HUES64 (cell line): ENCODE measurements at regions not wholly inside any gene's neighbourhood (a gene's known extent, or its start where the extent isn't known, plus 50 kb on each side); places are given as distances from the start of the nearest gene placed in this dataset.
"Not testable (repeated sequence)": the region's sequence is repeated elsewhere in the genome, so short reads cannot be mapped to it uniquely, and the experiment has no call there.

ENCODE experiments used
- H3K27ac ChIP-seq: 2 replicates; pipeline ENCODE4 v1.7.0; 2013; ENCODE audit warnings: low read depth, low read length, inconsistent platforms
- H3K27me3 ChIP-seq: 2 replicates; pipeline ENCODE4 v1.6.1; 2013; ENCODE audit warnings: mild to moderate bottlenecking, low read length; ENCODE audit not compliant: insufficient read depth
- H3K36me3 ChIP-seq: 2 replicates; pipeline ENCODE4 v1.6.1; 2013; ENCODE audit warnings: mild to moderate bottlenecking, low read length; ENCODE audit not compliant: insufficient read depth
- H3K4me1 ChIP-seq: 2 replicates; pipeline ENCODE4 v1.6.1; 2013; ENCODE audit warnings: mild to moderate bottlenecking, low read length, moderate library complexity; ENCODE audit not compliant: insufficient read depth
- H3K4me3 ChIP-seq: 2 replicates; pipeline ENCODE4 v1.5.1; 2013; ENCODE audit warnings: mild to moderate bottlenecking, low read length, moderate library complexity
- H3K9ac ChIP-seq: 2 replicates; pipeline ENCODE4 v1.6.1; 2013; ENCODE audit warnings: mild to moderate bottlenecking, low read depth, low read length
- H3K9me3 ChIP-seq: 2 replicates; pipeline ENCODE4 v1.6.1; 2013; ENCODE audit warnings: low read depth, low read length; ENCODE audit not compliant: insufficient read depth
- WGBS: fragments of 150-250, 120-280 bp; methylation state at CpG from one replicate; pipeline ENCODE4 v1.1.7; 2013; ENCODE audit warnings: missing lambda C conversion rate; 5-methylcytosine and 5-hydroxymethylcytosine counted together

DNA sequence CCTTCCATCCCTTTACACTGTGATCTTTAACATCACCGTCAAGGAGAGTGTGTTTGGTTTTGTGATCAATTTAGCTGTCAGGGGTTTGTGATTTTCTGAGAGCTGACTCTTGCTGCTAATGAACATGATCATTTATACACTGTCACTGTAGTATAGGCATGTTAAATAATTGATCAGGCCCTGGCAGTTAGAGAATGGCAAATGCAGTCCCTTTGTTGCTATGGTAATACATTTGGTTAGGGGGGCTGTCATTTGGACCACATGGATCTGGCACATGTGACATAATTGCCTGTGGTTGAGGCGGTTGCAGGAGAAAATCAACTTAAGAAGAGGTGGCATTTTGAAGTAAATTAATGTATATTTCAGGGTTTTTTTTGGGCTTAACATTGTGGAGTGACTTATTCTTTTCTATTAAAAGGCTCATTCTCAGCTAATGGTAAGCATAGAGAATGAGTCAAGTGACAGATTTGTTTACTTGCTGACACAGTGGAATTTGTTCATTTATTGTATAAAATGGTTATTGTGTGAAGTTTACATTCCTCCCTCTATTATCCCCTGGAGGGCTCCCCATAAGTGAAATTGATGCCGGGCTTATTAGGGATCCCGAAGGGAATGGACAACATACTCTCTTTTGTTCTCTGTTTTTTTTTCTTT is 114.0 kb downstream of the FHIP1A start:
- H3K9ac ChIP-seq: no peak overlapping the region
- no peaks in the 10 kb centered on the region for H3K36me3 ChIP-seq
- no peak overlapping the region for H3K4me3 ChIP-seq
- no peak overlapping the region for H3K27ac ChIP-seq
- peaks cover 24% of the 10 kb centered on the region for H3K4me1 ChIP-seq
- no peaks in the 10 kb centered on the region for H3K9me3 ChIP-seq
- no peaks in the 10 kb centered on the region for H3K27me3 ChIP-seq
- 86% methylated on average over 1 of the region's 4 CpGs for WGBS

DNA sequence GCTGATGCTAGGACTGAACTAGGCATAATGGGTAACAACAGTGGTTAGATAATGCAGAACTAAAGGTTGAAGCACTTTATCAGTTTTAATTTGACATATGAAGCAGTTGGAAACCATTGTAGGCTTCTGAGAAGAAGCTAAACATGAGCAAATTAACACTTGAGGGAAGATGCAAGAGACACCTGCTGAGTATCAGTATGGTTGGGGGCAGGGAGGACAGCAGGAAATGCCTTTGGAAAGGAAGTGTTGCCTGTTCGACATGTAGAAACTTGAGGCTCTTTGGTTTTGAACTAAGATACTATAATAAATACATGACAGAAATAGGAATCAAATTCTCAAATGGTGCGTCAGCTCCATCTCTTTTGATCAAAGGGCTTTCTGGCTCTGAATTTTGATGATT is 115.6 kb downstream of the FHIP1A start:
- Histone ChIP-seq H3K4me1 (peaks cover 24% of the 10 kb centered on the region), H3K9ac (no peak overlapping the region), H3K36me3 (no peaks in the 10 kb centered on the region), H3K9me3 (no peaks in the 10 kb centered on the region), H3K4me3 (no peak overlapping the region), H3K27ac (peak overlapping the region; percentile 31), H3K27me3 (no peaks in the 10 kb centered on the region)
- 33% methylated on average over 1 of the region's 2 CpGs for WGBS

- H3K27me3 ChIP-seq, H3K4me3 ChIP-seq, H3K9me3 ChIP-seq, H3K9ac ChIP-seq, H3K36me3 ChIP-seq, H3K27ac ChIP-seq: not testable (repeated sequence)
- peaks cover 24% of the 10 kb centered on the region for H3K4me1 ChIP-seq
- WGBS: 96% methylated on average over 36 of the region's 36 CpGs
Measured at GRCh38 chr4:151526489-151526888, 117.5 kb downstream of the FHIP1A start.

- Histone ChIP-seq H3K4me1 (peaks cover 22% of the 10 kb centered on the region), H3K9ac (no peak overlapping the region), H3K4me3 (no peak overlapping the region), H3K27ac (no peak overlapping the region), H3K9me3 (no peaks in the 10 kb centered on the region), H3K36me3 (no peaks in the 10 kb centered on the region), H3K27me3 (no peaks in the 10 kb centered on the region)
- WGBS: 89% methylated on average over 2 of the region's 2 CpGs
Measured at GRCh38 chr4:151527699-151528098, 118.7 kb downstream of the FHIP1A start.

DNA sequence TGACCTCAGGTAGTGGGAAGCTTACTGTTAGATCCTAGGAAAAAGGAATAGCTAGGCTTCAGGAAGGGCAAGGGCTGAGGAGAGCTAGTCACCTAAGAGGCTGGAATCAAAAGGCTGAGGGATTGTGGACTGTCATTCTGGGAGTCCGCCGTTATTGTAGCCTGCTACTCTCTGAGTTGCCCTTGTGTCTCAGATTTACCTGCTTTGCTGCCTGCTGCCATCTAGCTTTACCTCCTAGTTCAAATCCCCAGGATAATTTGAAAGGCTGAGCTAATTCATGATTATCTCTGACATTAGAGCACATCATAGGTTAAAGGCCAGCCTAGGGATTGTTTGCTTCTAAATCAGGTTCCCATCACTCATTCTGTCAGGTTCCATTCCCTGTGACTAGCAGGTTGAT is 120.2 kb downstream of the FHIP1A start:
- Histone ChIP-seq H3K27me3 (no peaks in the 10 kb centered on the region), H3K4me3 (no peak overlapping the region), H3K27ac (no peak overlapping the region), H3K36me3 (no peaks in the 10 kb centered on the region), H3K9me3 (no peaks in the 10 kb centered on the region), H3K4me1 (peaks cover 14% of the 10 kb centered on the region), H3K9ac (no peak overlapping the region)
- 95% methylated on average over 2 of the region's 2 CpGs for WGBS

GRCh38 chr4:151530230-151530629 is 121.3 kb downstream of the FHIP1A start:
- no peaks in the 10 kb centered on the region for H3K27me3 ChIP-seq
- no peak overlapping the region for H3K4me3 ChIP-seq
- 93% methylated on average over 2 of the region's 2 CpGs for WGBS
- no peak overlapping the region for H3K27ac ChIP-seq
- no peaks in the 10 kb centered on the region for H3K36me3 ChIP-seq
- H3K9ac ChIP-seq: no peak overlapping the region
- H3K9me3 ChIP-seq: no peaks in the 10 kb centered on the region
- peaks cover 4% of the 10 kb centered on the region for H3K4me1 ChIP-seq

DNA sequence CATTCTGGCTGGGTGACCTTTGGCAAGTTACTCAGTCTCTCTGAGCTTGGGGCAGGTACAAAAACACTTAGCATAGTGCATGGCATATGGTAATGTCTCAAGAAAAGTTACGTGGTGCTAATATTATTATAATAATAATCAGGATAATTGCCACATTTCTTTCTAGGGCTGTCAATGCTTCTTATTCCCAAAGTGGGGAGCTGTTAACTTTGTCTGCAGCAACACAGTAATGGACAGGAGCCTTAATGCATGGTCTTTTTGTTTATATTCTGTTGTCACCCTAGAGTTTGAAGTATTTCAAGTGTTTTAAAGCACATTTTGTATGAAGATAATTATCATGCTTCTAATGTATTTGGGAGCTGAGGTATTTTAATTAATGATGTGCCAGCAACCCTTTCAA is 121.8 kb downstream of the FHIP1A start:
- Histone ChIP-seq H3K4me3 (no peak overlapping the region), H3K9ac (no peak overlapping the region), H3K36me3 (no peaks in the 10 kb centered on the region), H3K27me3 (no peaks in the 10 kb centered on the region), H3K9me3 (no peaks in the 10 kb centered on the region), H3K4me1 (no peaks in the 10 kb centered on the region; the same call in 1 of the 2 replicates), H3K27ac (no peak overlapping the region)
- no CpG with 5 or more reads among the region's 1 CpG for WGBS

- Histone ChIP-seq H3K4me1 (peaks cover under 1% of the 10 kb centered on the region; the same call in 1 of the 2 replicates), H3K27ac (no peak overlapping the region), H3K27me3 (no peaks in the 10 kb centered on the region), H3K9me3 (no peaks in the 10 kb centered on the region), H3K9ac (no peak overlapping the region), H3K4me3 (no peak overlapping the region), H3K36me3 (no peaks in the 10 kb centered on the region)
- WGBS: 85% methylated on average over 5 of the region's 6 CpGs
Measured at GRCh38 chr4:151532001-151532708, 123.2 kb downstream of the FHIP1A start.

DNA sequence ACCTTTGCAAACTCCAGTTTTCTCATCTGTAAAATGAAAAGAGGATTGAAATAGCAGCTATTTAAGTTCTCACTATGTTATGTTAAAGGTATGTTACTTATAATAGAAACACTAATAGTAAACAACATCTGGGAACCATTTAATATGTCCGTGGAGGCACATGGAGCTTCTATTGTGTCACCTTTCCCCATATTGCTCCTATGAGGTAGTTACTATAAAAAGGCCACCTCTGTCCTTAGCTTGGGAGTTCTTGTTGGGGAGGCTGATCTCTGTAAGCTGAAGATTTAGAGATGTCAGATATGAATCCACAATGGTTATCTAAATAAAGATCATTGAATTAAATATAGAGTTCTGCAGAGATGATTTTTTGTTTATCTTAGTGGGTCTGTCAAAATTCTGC is 125.2 kb downstream of the FHIP1A start:
- Histone ChIP-seq H3K27me3 (no peaks in the 10 kb centered on the region), H3K4me3 (no peak overlapping the region), H3K9ac (no peak overlapping the region), H3K4me1 (peaks cover 16% of the 10 kb centered on the region), H3K36me3 (no peaks in the 10 kb centered on the region), H3K27ac (no peak overlapping the region), H3K9me3 (no peaks in the 10 kb centered on the region)
- no CpG with 5 or more reads among the region's 1 CpG for WGBS

- no peaks in the 10 kb centered on the region for H3K36me3 ChIP-seq
- no peak overlapping the region for H3K9ac ChIP-seq
- no peaks in the 10 kb centered on the region for H3K9me3 ChIP-seq
- no peak overlapping the region for H3K27ac ChIP-seq
- no peak overlapping the region for H3K4me3 ChIP-seq
- H3K27me3 ChIP-seq: no peaks in the 10 kb centered on the region
- peaks cover 16% of the 10 kb centered on the region for H3K4me1 ChIP-seq
Measured at GRCh38 chr4:151535366-151535765, 126.4 kb downstream of the FHIP1A start.

GRCh38 chr4:151537687-151538086 is 128.7 kb downstream of the FHIP1A start:
- Histone ChIP-seq H3K4me3 (no peak overlapping the region), H3K9me3 (no peaks in the 10 kb centered on the region), H3K4me1 (peaks cover 33% of the 10 kb centered on the region), H3K36me3 (no peaks in the 10 kb centered on the region), H3K9ac (no peak overlapping the region), H3K27ac (no peak overlapping the region), H3K27me3 (no peaks in the 10 kb centered on the region)
